Calu3 (cell line): ENCODE measurements at regions not wholly inside any gene's neighbourhood (a gene's known extent, or its start where the extent isn't known, plus 50 kb on each side); places are given as distances from the start of the nearest gene placed in this dataset.

Source experiments
- BruUV-seq: library from RNA; stranded (reverse); fragments of 400-500 nt; replicated peaks from 2 replicates; lab custom pipeline; 2021; lab: Mats Ljungman, UMichigan
- CTCF ChIA-PET: fragments of 300-600 bp; sonication (Branson Sonifier 250); formaldehyde crosslinking; loops from one replicate; lab custom pipeline; 2022; ENCODE audit warnings: antibody characterized with exemption; lab: Charles Lee
- DNase-seq: peaks from one replicate; pipeline ENCODE4 v3.0.0; 2022
- H3K27ac Mint-ChIP-seq: one replicate; pipeline ENCODE4 v1.8.0; 2022; ENCODE audit warnings: mixed read lengths; ENCODE audit not compliant: unreplicated experiment
- H3K27me3 Mint-ChIP-seq: one replicate; pipeline ENCODE4 v1.8.0; 2022; ENCODE audit warnings: mixed read lengths; ENCODE audit not compliant: unreplicated experiment
- H3K36me3 Mint-ChIP-seq: one replicate; pipeline ENCODE4 v1.8.0; 2022; ENCODE audit warnings: mild to moderate bottlenecking, moderate library complexity, mixed read lengths; ENCODE audit not compliant: insufficient read depth, unreplicated experiment
- H3K4me1 Mint-ChIP-seq: one replicate; pipeline ENCODE4 v1.8.0; 2022; ENCODE audit warnings: mild to moderate bottlenecking, low read depth, mixed read lengths; ENCODE audit not compliant: unreplicated experiment
- H3K4me3 Mint-ChIP-seq: one replicate; pipeline ENCODE4 v1.8.0; 2022; ENCODE audit warnings: mild to moderate bottlenecking, low read depth, moderate library complexity, mixed read lengths; ENCODE audit not compliant: unreplicated experiment
- H3K9me3 Mint-ChIP-seq: one replicate; pipeline ENCODE4 v1.8.0; 2022; ENCODE audit warnings: low read depth, mixed read lengths; ENCODE audit not compliant: unreplicated experiment
- CTCF ChIP-seq: fragments of 200-600 bp; IDR thresholded peaks from one replicate; pipeline ENCODE4 v1.8.0; 2022; ENCODE audit warnings: antibody characterized with exemption; ENCODE audit not compliant: unreplicated experiment
- intact Hi-C: fragments of 100-400 bp; cut with micrococcal nuclease; formaldehyde crosslinking; loops from one replicate; pipeline ENCODE4 v1.10.0; 2022; ENCODE audit not compliant: unreplicated experiment

- Mint-ChIP-seq H3K27ac (no peak overlapping the region), H3K4me1 (no peaks in the 10 kb centered on the region), H3K4me3 (no peak overlapping the region), H3K36me3 (no peaks in the 10 kb centered on the region), H3K27me3 (no peaks in the 10 kb centered on the region), H3K9me3 (no peaks in the 10 kb centered on the region)
- DNase-seq: no peak
- CTCF ChIA-PET: no interaction called here
- intact Hi-C loops: loop anchor here (10.0 kb wide), 1 partner anchor 162 kb away; the partner anchor contains the start of gene ZBED5
- no TSS peak for BruUV-seq
- TF ChIP-seq CTCF: no peak
These were observed 159.1 kb upstream of the ZBED5 start for GRCh38 chr11:11016943-11017342.

GRCh38 chr11:11016068-11016467 is 158.2 kb upstream of the ZBED5 start:
- TF ChIP-seq CTCF: no peak
- CTCF ChIA-PET: interaction anchor here (0.7 to 1.4 kb wide), 2 partner anchors 12 to 82 kb away, joined by 3 to 4 read pairs; no protein-coding TSS in a partner anchor
- BruUV-seq: no TSS peak

GRCh38 chr11:11011617-11012016 is 153.8 kb upstream of the ZBED5 start:
- no peak overlapping the region for H3K4me3 Mint-ChIP-seq
- peaks cover 32% of the 10 kb centered on the region for H3K27me3 Mint-ChIP-seq
- peaks cover 10% of the 10 kb centered on the region for H3K4me1 Mint-ChIP-seq
- no peaks in the 10 kb centered on the region for H3K36me3 Mint-ChIP-seq
- DNase-seq: no peak
- TF ChIP-seq CTCF: no peak
- no TSS peak for BruUV-seq
- no peaks in the 10 kb centered on the region for H3K9me3 Mint-ChIP-seq
- no peak overlapping the region for H3K27ac Mint-ChIP-seq
- intact Hi-C loops: loop anchor here (5.0 to 10.0 kb wide), 2 partner anchors 157 to 239 kb away; partner anchors contain the start of gene ZBED5
- CTCF ChIA-PET: interaction anchor here (0.7 to 1.9 kb wide), 3 partner anchors 78 to 447 kb away, joined by 3 to 10 read pairs (median 4); partner anchors contain the start of gene EIF4G2

More at GRCh38 chr11:11016068-11016467, 158.2 kb upstream of the ZBED5 start:
- Mint-ChIP-seq H3K4me3 (no peak overlapping the region), H3K36me3 (no peaks in the 10 kb centered on the region), H3K4me1 (peaks cover under 1% of the 10 kb centered on the region), H3K9me3 (no peaks in the 10 kb centered on the region), H3K27ac (no peak overlapping the region), H3K27me3 (peaks cover 8% of the 10 kb centered on the region)
- intact Hi-C loops: loop anchor here (10.0 kb wide), 1 partner anchor 161 kb away; the partner anchor contains the start of gene ZBED5
- no peak for DNase-seq

GRCh38 chr11:11010624-11011127 is 152.8 kb upstream of the ZBED5 start:
- Mint-ChIP-seq H3K4me1 (peaks cover 14% of the 10 kb centered on the region), H3K36me3 (no peaks in the 10 kb centered on the region), H3K9me3 (no peaks in the 10 kb centered on the region), H3K27ac (no peak overlapping the region), H3K27me3 (peaks cover 32% of the 10 kb centered on the region), H3K4me3 (peak overlapping the region; percentile 50)
- DNase-seq: peak; percentile 60
- CTCF ChIA-PET: interaction anchor here (0.5 to 3.2 kb wide), 12 partner anchors 18 to 768 kb away, joined by 3 to 77 read pairs (median 6); partner anchors contain the start of genes CTR9, EIF4G2 and ZBED5
- intact Hi-C loops: loop anchor here (5.0 to 10.0 kb wide), 2 partner anchors 156 to 238 kb away; partner anchors contain the start of gene ZBED5
- peak; percentile 49 for TF ChIP-seq CTCF
- BruUV-seq: no TSS peak
